A673 (cell line): ENCODE measurements at regions not wholly inside any gene's neighbourhood (a gene's known extent, or its start where the extent isn't known, plus 50 kb on each side); places are given as distances from the start of the nearest gene placed in this dataset.

Source experiments
- CTCF ChIP-seq: fragments of 300-800, 200-600 bp; sonication (generic); conservative IDR thresholded peaks from 2 replicates; pipeline ENCODE4 v1.5.1; 2017; ENCODE audit warnings: low read depth, mild to moderate bottlenecking, antibody characterized with exemption, low read length, moderate library complexity, mixed read lengths
- EZH2 ChIP-seq: fragments of 200-600 bp; sonication (generic); IDR thresholded peaks from 2 replicates; pipeline ENCODE4 v1.6.1; 2017; ENCODE audit warnings: borderline replicate concordance, low read depth, mild to moderate bottlenecking, mixed read lengths, antibody characterized with exemption, low read length; ENCODE audit not compliant: poor library complexity, severe bottlenecking

DNA sequence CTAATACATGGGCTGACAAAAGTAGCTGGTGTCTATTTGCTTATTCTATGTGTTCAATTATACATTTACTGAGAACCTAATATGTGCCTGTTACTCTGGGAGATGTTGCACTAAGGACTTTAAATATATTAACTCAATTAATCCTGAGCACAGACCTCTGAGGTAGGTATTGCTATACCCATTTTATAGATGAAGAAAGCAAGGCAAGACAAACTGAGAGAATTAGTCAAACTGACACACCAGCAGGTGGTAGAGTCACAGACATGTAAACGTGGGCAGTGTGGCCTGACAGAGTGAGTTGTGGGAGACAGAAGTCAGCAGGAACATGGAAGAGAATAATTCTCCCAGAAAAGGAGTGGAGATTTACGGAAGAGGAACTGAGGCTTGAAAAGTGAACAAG is 428.9 kb downstream of the LPIN1 start:
- TF ChIP-seq CTCF (no peak), EZH2 (no peak)
